GM06990 (cell line): ENCODE measurements at regions not wholly inside any gene's neighbourhood (a gene's known extent, or its start where the extent isn't known, plus 50 kb on each side); places are given as distances from the start of the nearest gene placed in this dataset.

Experiments
- DNase-seq: peaks from one replicate; pipeline ENCODE4 v3.0.0-alpha.2; 2011; ENCODE audit not compliant: insufficient read length; ENCODE audit errors: extremely low read depth
- H3K27me3 ChIP-seq: replicated peaks from 2 replicates; pipeline ENCODE4 v1.6.0; 2011; ENCODE audit warnings: low read length; ENCODE audit not compliant: control insufficient read depth, insufficient read depth
- H3K36me3 ChIP-seq: 2 replicates; pipeline ENCODE4 v1.5.1; 2011; ENCODE audit warnings: low read length; ENCODE audit not compliant: control insufficient read depth, insufficient read depth
- H3K4me3 ChIP-seq: replicated peaks from 2 replicates; pipeline ENCODE4 v1.5.1; 2011; ENCODE audit warnings: low read depth, mild to moderate bottlenecking, control low read depth, low read length
- TF ChIP-seq, protein P1 (sequence below): IDR thresholded peaks from 2 replicates; pipeline ENCODE4 v1.5.1; 2011; ENCODE audit warnings: low read length, control low read depth, mild to moderate bottlenecking, inconsistent platforms; ENCODE audit not compliant: insufficient read depth, poor library complexity, severe bottlenecking

DNA sequence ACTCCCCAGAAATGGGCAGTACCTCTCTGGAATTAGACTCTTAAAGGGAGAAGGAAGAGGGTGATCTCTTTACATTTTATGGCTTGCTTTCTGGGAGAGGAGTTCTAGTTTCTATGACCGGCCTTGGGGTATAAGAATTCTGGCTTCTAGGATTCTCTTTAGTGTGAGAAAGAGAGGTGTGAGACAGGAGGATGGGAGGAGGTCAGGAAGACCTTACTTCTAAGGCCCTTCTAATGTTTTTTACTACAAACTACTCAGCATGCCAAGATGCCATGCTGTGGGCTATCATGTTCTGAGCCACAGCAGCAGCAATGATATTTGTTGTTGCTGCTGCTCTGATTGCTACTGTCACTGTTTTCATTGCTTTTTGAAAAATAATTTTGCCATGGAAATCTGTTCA, 538.3 kb downstream of the SLITRK6 start:
- Histone ChIP-seq H3K4me3 (no peak overlapping the region), H3K27me3 (no peaks in the 10 kb centered on the region), H3K36me3 (no peaks in the 10 kb centered on the region)
- DNase-seq, result no peak
- TF ChIP-seq, protein P1, sequence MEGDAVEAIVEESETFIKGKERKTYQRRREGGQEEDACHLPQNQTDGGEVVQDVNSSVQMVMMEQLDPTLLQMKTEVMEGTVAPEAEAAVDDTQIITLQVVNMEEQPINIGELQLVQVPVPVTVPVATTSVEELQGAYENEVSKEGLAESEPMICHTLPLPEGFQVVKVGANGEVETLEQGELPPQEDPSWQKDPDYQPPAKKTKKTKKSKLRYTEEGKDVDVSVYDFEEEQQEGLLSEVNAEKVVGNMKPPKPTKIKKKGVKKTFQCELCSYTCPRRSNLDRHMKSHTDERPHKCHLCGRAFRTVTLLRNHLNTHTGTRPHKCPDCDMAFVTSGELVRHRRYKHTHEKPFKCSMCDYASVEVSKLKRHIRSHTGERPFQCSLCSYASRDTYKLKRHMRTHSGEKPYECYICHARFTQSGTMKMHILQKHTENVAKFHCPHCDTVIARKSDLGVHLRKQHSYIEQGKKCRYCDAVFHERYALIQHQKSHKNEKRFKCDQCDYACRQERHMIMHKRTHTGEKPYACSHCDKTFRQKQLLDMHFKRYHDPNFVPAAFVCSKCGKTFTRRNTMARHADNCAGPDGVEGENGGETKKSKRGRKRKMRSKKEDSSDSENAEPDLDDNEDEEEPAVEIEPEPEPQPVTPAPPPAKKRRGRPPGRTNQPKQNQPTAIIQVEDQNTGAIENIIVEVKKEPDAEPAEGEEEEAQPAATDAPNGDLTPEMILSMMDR, result no peak

DNA sequence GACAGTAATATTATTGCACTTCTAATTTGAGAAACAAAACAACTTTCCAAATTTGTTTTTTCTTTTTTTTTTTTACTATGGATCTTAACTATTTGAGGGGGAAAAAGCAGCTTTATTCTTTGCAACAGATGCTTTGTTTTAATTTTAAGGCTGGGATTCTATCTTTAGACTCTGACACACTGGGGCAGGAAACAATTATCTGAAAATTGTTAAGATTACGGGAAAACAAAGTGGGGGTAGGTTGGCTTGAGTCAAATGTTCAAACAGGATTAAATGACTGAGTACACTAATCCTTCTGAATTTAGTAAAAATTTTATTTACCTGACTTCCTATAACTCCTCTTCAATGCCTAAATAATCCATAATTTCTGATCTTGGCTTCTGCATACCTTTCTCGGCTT, 543.2 kb downstream of the SLITRK6 start:
- TF ChIP-seq, protein P1, result no peak
- no peaks in the 10 kb centered on the region for H3K36me3 ChIP-seq
- H3K27me3 ChIP-seq, result no peaks in the 10 kb centered on the region
- H3K4me3 ChIP-seq, result no peak overlapping the region
- DNase-seq, result no peak

DNA sequence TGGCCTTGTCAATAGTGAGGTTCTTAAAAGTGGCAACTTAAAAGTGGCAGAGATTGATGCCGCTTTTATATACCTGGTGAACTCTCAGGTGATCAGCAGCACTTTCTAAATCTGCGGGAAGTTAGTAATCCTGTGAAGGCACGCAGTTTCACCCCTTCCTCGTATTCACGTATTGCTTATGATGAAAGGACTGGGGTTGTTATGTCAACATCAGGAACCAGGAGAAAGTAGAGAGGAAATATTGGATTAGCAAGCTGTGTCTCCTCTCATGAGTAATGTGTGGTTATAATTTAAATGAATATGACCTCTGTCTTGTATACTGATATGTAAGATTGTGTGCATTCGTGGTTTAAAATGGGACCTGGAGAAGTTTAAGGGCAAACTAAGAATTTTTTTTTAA, 544.6 kb downstream of the SLITRK6 start:
- DNase-seq, result no peak
- no peaks in the 10 kb centered on the region for H3K36me3 ChIP-seq
- TF ChIP-seq, protein P1, result no peak
- H3K4me3 ChIP-seq, result no peak overlapping the region
- H3K27me3 ChIP-seq, result no peaks in the 10 kb centered on the region

DNA sequence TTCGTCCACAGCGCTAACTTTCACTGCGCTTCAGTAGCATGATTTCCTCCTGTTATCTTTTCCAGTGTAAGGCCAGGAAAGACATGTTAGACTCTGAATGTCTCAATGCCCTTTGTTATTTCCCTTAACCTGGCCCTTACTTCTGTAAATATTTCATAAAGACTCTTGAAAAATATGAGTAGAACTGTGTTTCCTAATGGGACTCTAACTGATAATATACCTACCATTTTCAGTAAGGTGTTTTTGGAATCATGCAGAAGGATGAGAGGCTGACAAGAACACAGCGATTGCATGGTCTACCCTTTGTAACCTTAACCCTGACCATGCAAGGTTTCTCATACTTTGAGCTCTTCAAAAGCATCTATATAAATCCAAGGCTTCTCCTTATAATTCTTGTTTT, 550.1 kb downstream of the SLITRK6 start:
- TF ChIP-seq, protein P1, result no peak
- no peaks in the 10 kb centered on the region for H3K36me3 ChIP-seq
- H3K4me3 ChIP-seq, result no peak overlapping the region
- no peaks in the 10 kb centered on the region for H3K27me3 ChIP-seq
- no peak for DNase-seq

DNA sequence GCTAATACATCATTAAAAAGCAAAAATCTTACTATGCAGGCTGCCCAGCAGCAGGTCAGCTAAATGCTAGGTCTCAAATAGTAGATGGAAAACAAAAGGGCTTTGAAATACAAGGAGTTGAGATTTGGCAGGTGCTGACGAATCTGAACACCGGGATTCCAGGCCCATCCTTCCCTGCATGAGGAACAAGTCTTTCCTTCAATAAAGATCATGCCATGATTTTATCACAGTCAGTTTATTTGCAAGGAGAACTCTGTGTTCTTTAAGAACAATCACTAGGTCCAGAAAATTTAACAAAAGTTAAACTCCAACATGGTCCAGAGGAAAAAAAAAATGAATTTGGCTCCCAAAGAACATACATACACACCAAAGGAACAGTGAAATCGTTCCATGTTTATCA, 551.4 kb downstream of the SLITRK6 start:
- DNase-seq, result no peak
- TF ChIP-seq, protein P1, result no peak
- H3K4me3 ChIP-seq, result no peak overlapping the region
- H3K36me3 ChIP-seq, result no peaks in the 10 kb centered on the region
- H3K27me3 ChIP-seq, result no peaks in the 10 kb centered on the region

DNA sequence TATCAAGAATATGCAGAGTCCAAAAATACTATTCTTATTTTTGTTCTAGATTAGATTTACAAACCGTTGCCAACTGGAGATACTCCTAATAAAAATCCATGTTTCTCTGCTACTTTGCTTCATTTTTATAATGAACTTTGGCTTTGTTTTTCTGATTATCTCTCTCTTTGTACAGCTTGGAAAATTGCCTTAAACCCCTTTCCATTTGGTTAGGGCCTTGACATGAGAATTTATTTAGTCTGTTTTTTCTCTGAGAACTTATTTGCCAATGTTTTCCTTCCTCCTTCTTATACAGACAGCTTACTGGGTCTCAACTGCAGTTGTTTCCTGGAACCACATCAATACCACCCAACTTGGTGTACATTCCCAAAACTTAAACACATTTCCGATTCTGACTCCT, 555.4 kb downstream of the SLITRK6 start:
- no peak overlapping the region for H3K4me3 ChIP-seq

More for the DNA sequence above, 555.4 kb downstream of the SLITRK6 start:
- H3K36me3 ChIP-seq, result no peaks in the 10 kb centered on the region
- TF ChIP-seq, protein P1, result no peak
- DNase-seq, result no peak
- H3K27me3 ChIP-seq, result no peaks in the 10 kb centered on the region
